ENCODE measurements at regions not wholly inside any gene's neighbourhood (a gene's known extent, or its start where the extent isn't known, plus 50 kb on each side); places are given as distances from the start of the nearest gene placed in this dataset.

DNA sequence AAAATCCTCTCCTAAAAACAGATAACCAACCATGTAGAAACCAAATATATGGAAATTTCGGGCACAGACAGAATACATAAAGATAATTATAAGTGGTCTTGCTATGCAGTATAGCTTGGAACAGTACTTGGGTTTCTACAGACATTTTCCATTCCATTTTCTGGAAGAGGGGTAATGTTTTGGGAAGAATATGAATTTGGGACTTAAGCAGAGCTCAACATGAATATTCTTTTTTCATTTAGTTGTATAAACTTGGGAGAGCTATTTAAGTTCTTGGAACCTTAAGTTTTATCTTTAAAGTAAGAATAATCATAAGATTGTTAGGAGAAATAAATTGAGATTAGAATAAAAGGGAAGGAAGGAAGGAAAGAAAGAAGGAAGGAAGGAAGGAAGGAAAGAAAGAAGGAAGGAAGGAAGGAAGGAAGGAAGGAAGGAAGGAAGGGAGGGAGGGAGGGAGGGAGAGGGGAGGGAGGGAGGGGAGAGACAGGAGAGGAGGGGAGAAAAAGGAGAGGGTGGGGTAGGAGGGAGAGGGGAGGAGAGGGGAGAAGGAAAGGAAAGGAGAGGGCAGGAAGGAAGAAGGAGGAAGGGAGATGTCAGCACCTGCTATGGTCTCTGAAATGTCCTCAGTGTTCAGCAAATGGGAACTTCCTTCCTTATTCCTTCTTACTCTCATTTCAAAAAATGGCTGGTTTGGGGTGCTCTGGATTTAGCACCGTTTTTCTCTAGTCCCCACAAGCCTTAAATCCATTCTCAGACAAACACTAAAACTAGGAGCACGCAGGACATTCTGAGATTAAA, 248.3 kb downstream of the LY86 start:
- Histone ChIP-seq H3K9ac (ENCODE audit: low read depth in 1 of 2, low read length in 2 of 2) (no peak overlapping the region), H3K4me1 (ENCODE audit: control insufficient read depth in 4 of 4, insufficient read depth in 4 of 4, low read length in 3 of 4) (no peaks in the 10 kb centered on the region), H3K4me3 (ENCODE audit: low read depth in 1 of 3, low read length in 3 of 3) (no peak overlapping the region), H3K36me3 (ENCODE audit: control insufficient read depth in 4 of 4, insufficient read depth in 3 of 4, low read depth in 1 of 4, low read length in 3 of 4) (no peaks in the 10 kb centered on the region), H3K27me3 (ENCODE audit: control insufficient read depth in 4 of 4, insufficient read depth in 4 of 4, low read length in 3 of 4) (no peaks in the 10 kb centered on the region), H3K27ac (ENCODE audit: low read depth in 1 of 2, low read length in 2 of 2) (no peak overlapping the region), H3K9me3 (ENCODE audit: control insufficient read depth in 4 of 4, low read length in 3 of 4) (no peaks in the 10 kb centered on the region)
- 90% methylated on average over 3 of the region's 3 CpGs for WGBS
- DNase-seq (ENCODE audit: low spot score): no peak
- TF ChIP-seq HNF4A (conservative IDR thresholded peaks at IDR 0.05) (no peak), FOXA2 (IDR thresholded peaks at IDR 0.05) (no peak), FOXA1 (IDR thresholded peaks at IDR 0.05) (no peak), JUND (IDR thresholded peaks at IDR 0.05) (no peak), YY1 (IDR thresholded peaks at IDR 0.05) (no peak), NR2F2 (IDR thresholded peaks at IDR 0.05) (no peak), SP1 (IDR thresholded peaks at IDR 0.05) (no peak), RAD21 (IDR thresholded peaks at IDR 0.05) (no peak), EGR1 (IDR thresholded peaks at IDR 0.05; ENCODE audit: low read depth in 2 of 2) (no peak), TAF1 (conservative IDR thresholded peaks at IDR 0.05) (no peak)
- TF ChIP-seq, protein P1, sequence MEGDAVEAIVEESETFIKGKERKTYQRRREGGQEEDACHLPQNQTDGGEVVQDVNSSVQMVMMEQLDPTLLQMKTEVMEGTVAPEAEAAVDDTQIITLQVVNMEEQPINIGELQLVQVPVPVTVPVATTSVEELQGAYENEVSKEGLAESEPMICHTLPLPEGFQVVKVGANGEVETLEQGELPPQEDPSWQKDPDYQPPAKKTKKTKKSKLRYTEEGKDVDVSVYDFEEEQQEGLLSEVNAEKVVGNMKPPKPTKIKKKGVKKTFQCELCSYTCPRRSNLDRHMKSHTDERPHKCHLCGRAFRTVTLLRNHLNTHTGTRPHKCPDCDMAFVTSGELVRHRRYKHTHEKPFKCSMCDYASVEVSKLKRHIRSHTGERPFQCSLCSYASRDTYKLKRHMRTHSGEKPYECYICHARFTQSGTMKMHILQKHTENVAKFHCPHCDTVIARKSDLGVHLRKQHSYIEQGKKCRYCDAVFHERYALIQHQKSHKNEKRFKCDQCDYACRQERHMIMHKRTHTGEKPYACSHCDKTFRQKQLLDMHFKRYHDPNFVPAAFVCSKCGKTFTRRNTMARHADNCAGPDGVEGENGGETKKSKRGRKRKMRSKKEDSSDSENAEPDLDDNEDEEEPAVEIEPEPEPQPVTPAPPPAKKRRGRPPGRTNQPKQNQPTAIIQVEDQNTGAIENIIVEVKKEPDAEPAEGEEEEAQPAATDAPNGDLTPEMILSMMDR (IDR thresholded peaks at IDR 0.05; ENCODE audit: low read depth, low read length, missing input control): no peak
- TF ChIP-seq, protein P2, sequence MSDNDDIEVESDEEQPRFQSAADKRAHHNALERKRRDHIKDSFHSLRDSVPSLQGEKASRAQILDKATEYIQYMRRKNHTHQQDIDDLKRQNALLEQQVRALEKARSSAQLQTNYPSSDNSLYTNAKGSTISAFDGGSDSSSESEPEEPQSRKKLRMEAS (IDR thresholded peaks at IDR 0.05): no peak
- TF ChIP-seq, protein P3, sequence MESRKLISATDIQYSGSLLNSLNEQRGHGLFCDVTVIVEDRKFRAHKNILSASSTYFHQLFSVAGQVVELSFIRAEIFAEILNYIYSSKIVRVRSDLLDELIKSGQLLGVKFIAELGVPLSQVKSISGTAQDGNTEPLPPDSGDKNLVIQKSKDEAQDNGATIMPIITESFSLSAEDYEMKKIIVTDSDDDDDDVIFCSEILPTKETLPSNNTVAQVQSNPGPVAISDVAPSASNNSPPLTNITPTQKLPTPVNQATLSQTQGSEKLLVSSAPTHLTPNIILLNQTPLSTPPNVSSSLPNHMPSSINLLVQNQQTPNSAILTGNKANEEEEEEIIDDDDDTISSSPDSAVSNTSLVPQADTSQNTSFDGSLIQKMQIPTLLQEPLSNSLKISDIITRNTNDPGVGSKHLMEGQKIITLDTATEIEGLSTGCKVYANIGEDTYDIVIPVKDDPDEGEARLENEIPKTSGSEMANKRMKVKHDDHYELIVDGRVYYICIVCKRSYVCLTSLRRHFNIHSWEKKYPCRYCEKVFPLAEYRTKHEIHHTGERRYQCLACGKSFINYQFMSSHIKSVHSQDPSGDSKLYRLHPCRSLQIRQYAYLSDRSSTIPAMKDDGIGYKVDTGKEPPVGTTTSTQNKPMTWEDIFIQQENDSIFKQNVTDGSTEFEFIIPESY (IDR thresholded peaks at IDR 0.05): no peak
- TF ChIP-seq, protein P4, sequence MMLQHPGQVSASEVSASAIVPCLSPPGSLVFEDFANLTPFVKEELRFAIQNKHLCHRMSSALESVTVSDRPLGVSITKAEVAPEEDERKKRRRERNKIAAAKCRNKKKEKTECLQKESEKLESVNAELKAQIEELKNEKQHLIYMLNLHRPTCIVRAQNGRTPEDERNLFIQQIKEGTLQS (IDR thresholded peaks at IDR 0.05): no peak

DNA sequence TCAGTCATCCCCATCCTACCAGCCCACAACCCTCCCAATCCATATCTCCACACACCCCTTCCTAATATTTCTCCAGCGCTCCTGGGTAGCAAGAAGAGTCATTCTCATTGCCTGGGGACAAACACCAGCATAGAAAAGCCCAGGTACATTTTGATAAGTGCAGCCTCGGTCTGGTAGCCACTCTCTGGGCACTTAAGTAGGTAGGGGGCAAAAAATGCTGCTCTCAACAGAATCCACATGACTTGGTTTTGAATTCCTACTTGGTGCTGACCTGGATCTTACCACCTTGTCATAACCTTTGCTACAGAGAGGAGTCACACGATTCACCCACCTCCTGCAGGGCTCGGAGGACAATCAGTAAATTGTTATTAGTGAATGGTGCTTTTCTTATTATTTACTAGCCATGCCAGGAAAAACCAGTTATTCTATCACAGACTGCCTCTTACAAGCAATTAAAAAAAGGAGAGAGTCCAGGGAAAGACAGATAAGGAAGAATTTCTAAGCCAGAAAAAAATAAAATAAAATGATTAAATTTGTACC, 249.1 kb downstream of the LY86 start:
- 92% methylated on average over 4 of the region's 4 CpGs for WGBS

More for the DNA sequence above, 249.1 kb downstream of the LY86 start:
- H3K4me3 ChIP-seq (ENCODE audit: low read depth in 1 of 3, low read length in 3 of 3): no peak overlapping the region
- DNase-seq (ENCODE audit: low spot score): no peak
- H3K27me3 ChIP-seq (ENCODE audit: control insufficient read depth in 4 of 4, insufficient read depth in 4 of 4, low read length in 3 of 4): no peaks in the 10 kb centered on the region
- TF ChIP-seq EGR1 (IDR thresholded peaks at IDR 0.05; ENCODE audit: low read depth in 2 of 2) (no peak), FOXA1 (IDR thresholded peaks at IDR 0.05) (no peak), FOXA2 (IDR thresholded peaks at IDR 0.05) (no peak), HNF4A (conservative IDR thresholded peaks at IDR 0.05) (no peak), RAD21 (IDR thresholded peaks at IDR 0.05) (no peak), NR2F2 (IDR thresholded peaks at IDR 0.05) (no peak), SP1 (IDR thresholded peaks at IDR 0.05) (no peak), GABPA (IDR thresholded peaks at IDR 0.05 in 1 of 2, conservative IDR thresholded peaks at IDR 0.05 in 1 of 2) (no peak), YY1 (IDR thresholded peaks at IDR 0.05) (no peak), RXRA (IDR thresholded peaks at IDR 0.05) (no peak)
- TF ChIP-seq, protein P3 (IDR thresholded peaks at IDR 0.05): no peak
- TF ChIP-seq, protein P4 (IDR thresholded peaks at IDR 0.05): no peak
- TF ChIP-seq, protein P5, sequence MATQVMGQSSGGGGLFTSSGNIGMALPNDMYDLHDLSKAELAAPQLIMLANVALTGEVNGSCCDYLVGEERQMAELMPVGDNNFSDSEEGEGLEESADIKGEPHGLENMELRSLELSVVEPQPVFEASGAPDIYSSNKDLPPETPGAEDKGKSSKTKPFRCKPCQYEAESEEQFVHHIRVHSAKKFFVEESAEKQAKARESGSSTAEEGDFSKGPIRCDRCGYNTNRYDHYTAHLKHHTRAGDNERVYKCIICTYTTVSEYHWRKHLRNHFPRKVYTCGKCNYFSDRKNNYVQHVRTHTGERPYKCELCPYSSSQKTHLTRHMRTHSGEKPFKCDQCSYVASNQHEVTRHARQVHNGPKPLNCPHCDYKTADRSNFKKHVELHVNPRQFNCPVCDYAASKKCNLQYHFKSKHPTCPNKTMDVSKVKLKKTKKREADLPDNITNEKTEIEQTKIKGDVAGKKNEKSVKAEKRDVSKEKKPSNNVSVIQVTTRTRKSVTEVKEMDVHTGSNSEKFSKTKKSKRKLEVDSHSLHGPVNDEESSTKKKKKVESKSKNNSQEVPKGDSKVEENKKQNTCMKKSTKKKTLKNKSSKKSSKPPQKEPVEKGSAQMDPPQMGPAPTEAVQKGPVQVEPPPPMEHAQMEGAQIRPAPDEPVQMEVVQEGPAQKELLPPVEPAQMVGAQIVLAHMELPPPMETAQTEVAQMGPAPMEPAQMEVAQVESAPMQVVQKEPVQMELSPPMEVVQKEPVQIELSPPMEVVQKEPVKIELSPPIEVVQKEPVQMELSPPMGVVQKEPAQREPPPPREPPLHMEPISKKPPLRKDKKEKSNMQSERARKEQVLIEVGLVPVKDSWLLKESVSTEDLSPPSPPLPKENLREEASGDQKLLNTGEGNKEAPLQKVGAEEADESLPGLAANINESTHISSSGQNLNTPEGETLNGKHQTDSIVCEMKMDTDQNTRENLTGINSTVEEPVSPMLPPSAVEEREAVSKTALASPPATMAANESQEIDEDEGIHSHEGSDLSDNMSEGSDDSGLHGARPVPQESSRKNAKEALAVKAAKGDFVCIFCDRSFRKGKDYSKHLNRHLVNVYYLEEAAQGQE (IDR thresholded peaks at IDR 0.05): no peak
- TF ChIP-seq, protein P1 (IDR thresholded peaks at IDR 0.05; ENCODE audit: low read depth, low read length, missing input control): no peak
- H3K36me3 ChIP-seq (ENCODE audit: control insufficient read depth in 4 of 4, insufficient read depth in 3 of 4, low read depth in 1 of 4, low read length in 3 of 4): no peaks in the 10 kb centered on the region
- H3K9ac ChIP-seq (ENCODE audit: low read depth in 1 of 2, low read length in 2 of 2): no peak overlapping the region
- no peaks in the 10 kb centered on the region for H3K9me3 ChIP-seq (ENCODE audit: control insufficient read depth in 4 of 4, low read length in 3 of 4)
- H3K27ac ChIP-seq (ENCODE audit: low read depth in 1 of 2, low read length in 2 of 2): no peak overlapping the region
- no peaks in the 10 kb centered on the region for H3K4me1 ChIP-seq (ENCODE audit: control insufficient read depth in 4 of 4, insufficient read depth in 4 of 4, low read length in 3 of 4)

Data from liver (tissue), 8 donors.